ENCODE measurements at regions not wholly inside any gene's neighbourhood (a gene's known extent, or its start where the extent isn't known, plus 50 kb on each side); places are given as distances from the start of the nearest gene placed in this dataset.

DNA sequence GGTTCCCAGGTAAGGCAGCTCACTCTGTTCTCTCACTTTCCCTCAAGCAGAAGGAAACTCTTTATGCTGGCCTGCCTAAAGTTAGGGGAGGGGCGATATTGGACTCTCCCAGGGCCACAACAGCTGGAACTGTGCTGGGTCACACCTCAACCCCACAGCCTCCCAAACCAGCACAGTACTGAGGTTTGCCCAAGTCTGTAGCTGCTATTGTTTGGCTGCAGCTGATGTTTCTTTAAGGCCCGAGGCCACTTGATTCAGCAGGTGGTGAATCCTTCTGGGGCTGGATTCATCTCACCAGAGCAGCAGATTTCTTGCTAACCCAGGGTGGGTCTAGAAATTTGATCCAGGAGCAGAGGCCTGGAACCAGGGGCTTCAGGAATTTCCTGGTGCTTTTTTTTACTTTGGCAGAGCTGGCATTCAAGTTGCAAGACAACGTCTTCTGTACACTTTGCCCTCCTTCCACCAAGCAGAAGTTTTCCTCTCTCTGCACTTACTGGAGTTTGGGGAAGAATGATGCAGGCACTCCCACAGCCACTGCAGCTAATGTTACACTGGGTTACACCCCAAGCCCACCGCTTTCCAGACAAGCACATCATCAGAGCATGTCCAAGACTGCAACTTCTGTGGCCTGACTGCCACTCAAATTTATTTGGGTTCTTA, 544.7 kb upstream of the NDST4 start:
- TF ChIP-seq CTCF (IDR thresholded peaks at IDR 0.05) (no peak), POLR2A (IDR thresholded peaks at IDR 0.05; ENCODE audit: low read depth) (no peak), EP300 (IDR thresholded peaks at IDR 0.05) (no peak), POLR2AphosphoS5 (IDR thresholded peaks at IDR 0.05) (no peak)

Measured in esophagus muscularis mucosa (tissue), 4 donors.